ENCODE measurements at regions not wholly inside any gene's neighbourhood (a gene's known extent, or its start where the extent isn't known, plus 50 kb on each side); places are given as distances from the start of the nearest gene placed in this dataset.

DNA sequence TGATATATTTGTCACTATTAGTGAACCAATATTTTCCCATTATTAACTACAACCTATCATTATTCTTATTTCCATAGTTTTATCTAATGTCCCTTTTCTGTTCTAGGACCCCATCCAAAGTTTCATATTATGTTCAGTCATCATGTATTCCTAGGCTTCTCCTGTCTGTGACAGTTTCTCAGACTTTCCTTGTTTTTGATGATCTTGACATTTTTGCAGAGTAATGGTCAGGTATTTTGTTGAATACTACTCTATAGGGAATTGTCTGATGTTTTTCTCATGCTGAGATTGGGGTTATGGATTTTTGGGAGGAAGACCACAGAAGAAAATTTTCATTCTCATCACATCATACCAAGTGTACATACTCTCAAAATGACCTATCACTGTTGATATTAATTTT lies 684.6 kb downstream of the PLCL1 start:
- no peak for DNase-seq (ENCODE audit: low read depth)
- TF ChIP-seq, protein P1, sequence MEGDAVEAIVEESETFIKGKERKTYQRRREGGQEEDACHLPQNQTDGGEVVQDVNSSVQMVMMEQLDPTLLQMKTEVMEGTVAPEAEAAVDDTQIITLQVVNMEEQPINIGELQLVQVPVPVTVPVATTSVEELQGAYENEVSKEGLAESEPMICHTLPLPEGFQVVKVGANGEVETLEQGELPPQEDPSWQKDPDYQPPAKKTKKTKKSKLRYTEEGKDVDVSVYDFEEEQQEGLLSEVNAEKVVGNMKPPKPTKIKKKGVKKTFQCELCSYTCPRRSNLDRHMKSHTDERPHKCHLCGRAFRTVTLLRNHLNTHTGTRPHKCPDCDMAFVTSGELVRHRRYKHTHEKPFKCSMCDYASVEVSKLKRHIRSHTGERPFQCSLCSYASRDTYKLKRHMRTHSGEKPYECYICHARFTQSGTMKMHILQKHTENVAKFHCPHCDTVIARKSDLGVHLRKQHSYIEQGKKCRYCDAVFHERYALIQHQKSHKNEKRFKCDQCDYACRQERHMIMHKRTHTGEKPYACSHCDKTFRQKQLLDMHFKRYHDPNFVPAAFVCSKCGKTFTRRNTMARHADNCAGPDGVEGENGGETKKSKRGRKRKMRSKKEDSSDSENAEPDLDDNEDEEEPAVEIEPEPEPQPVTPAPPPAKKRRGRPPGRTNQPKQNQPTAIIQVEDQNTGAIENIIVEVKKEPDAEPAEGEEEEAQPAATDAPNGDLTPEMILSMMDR (conservative IDR thresholded peaks at IDR 0.05; ENCODE audit: control insufficient read depth, insufficient read depth, low read depth, low read length) = no peak
- H3K4me3 ChIP-seq (ENCODE audit: control insufficient read depth, low read depth, low read length) = no peak overlapping the region

DNA sequence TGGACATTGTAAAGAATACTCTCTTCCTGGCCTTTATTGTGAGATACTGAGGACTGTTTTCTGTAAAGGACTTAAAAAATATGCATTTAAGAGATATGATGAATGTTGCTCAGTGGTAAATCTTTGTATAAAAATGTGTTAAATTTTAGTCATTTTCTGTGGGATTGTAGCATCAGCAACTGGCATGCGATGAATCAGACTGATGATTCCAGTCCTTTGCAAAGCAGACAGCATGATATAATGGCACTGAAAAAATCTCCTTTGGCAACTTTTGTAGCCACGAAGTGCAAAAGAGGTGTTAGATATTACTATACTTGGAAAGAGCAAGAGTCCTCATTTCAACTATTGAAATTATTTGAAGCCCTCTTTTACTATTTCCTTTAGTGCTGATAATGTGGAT lies 678.7 kb downstream of the PLCL1 start:
- TF ChIP-seq, protein P1 (conservative IDR thresholded peaks at IDR 0.05; ENCODE audit: control insufficient read depth, insufficient read depth, low read depth, low read length) = no peak
- DNase-seq (ENCODE audit: low read depth) = no peak
- H3K4me3 ChIP-seq (ENCODE audit: control insufficient read depth, low read depth, low read length) = no peak overlapping the region

DNA sequence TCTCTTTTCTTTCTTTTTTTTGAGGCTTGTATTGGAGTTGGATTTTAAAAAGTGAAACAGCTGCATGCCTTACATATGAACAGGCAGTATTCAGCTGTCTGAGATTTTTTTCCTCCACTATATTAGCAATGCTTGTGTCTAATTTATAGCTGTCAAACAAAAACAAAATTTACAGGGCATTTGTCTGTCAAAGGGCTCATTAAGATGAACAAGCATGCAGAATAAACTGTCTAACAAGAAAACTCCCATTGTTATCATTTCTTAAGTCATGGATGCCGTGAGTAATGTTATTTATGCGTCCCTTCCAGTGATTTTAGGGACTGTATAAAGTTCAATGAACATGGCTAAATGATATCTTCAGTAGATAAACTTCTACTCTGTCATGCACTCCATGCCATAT lies 674.7 kb downstream of the PLCL1 start:
- TF ChIP-seq, protein P1 (conservative IDR thresholded peaks at IDR 0.05; ENCODE audit: control insufficient read depth, insufficient read depth, low read depth, low read length) = no peak
- DNase-seq (ENCODE audit: low read depth) = no peak
- no peak overlapping the region for H3K4me3 ChIP-seq (ENCODE audit: control insufficient read depth, low read depth, low read length)

DNA sequence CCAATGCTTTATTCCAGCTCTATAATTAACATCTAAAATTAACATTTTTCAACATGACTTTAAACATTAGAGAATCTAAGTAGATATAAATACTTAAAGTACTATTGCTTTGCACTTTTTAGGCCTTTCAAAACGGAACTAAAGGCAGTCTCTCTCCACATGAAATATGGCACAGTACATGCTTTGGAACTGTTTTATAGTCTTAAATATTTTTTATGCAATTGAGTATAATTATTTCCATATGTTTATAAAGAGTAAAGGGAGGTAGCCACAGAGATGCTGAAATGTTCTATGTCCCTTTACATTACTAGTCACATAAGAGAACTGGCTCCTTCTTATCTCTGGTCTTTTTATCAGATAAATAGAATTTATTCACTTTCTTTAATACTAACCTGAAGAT lies 674.0 kb downstream of the PLCL1 start:
- no peak overlapping the region for H3K4me3 ChIP-seq (ENCODE audit: control insufficient read depth, low read depth, low read length)
- no peak for DNase-seq (ENCODE audit: low read depth)
- TF ChIP-seq, protein P1 (conservative IDR thresholded peaks at IDR 0.05; ENCODE audit: control insufficient read depth, insufficient read depth, low read depth, low read length) = no peak

DNA sequence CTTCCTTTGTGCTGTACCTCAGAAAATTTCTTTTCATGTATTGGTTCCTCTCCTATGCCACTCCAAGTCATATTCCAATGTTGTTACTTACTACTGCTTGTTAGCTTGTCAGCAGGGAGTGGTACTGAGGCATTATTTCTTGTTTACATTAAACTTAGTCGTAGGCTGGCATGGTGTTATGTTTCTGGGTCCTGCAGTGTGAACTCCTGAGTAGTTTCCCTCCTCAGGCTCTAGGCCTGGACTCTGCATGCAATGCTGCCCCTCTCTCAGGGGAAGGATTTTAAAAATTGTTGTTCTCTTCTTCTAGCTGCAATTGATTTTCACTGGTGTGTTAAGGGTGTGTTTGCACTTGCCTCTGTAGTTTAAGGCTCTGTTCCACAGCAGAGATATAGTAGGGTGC lies 671.6 kb downstream of the PLCL1 start:
- TF ChIP-seq, protein P1 (conservative IDR thresholded peaks at IDR 0.05; ENCODE audit: control insufficient read depth, insufficient read depth, low read depth, low read length) = no peak
- no peak overlapping the region for H3K4me3 ChIP-seq (ENCODE audit: control insufficient read depth, low read depth, low read length)
- DNase-seq (ENCODE audit: low read depth) = no peak

DNA sequence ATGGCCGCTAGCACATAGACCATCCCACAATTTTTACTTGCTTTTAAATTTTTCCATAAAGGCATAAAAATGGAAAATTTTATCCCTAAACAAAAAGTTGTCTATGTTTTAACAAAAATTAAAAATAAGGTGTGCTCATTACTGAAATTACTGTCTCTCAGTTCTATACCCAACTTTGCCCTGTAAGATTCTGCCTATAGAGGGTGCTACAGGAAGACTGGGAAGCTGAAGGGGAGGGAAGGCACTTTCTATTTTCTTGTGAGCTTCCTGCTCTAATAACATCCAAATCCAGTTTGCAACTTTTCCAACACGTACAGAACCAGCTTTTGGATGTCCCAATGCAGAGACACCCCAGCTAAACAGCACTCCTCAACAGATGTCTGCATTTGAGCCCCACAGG lies 666.9 kb downstream of the PLCL1 start:
- DNase-seq (ENCODE audit: low read depth) = no peak
- no peak overlapping the region for H3K4me3 ChIP-seq (ENCODE audit: control insufficient read depth, low read depth, low read length)
- TF ChIP-seq, protein P1 (conservative IDR thresholded peaks at IDR 0.05; ENCODE audit: control insufficient read depth, insufficient read depth, low read depth, low read length) = no peak

DNA sequence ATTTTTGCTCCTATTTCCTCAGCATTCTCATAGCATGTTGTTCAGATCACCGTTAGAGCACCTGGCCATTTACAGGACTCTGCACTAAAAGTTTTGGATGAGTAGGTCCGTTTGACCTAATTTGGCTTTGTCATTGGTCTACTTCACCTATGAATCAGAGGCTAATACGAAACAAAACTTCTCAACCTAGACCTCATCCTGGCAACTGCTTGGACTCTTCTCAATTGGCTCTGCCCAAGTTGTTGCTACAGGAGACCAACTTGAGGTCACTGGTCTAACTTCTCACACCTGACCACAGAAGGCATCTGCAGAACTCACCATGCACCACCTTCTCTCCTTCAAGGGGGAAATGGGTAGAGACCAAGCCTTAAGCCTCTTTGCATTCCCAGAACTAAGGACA lies 663.7 kb downstream of the PLCL1 start:
- no peak overlapping the region for H3K4me3 ChIP-seq (ENCODE audit: control insufficient read depth, low read depth, low read length)
- TF ChIP-seq, protein P1 (conservative IDR thresholded peaks at IDR 0.05; ENCODE audit: control insufficient read depth, insufficient read depth, low read depth, low read length) = no peak
- DNase-seq (ENCODE audit: low read depth) = no peak

All from fibroblast of mammary gland (primary cell).